ENCODE measurements at regions not wholly inside any gene's neighbourhood (a gene's known extent, or its start where the extent isn't known, plus 50 kb on each side); places are given as distances from the start of the nearest gene placed in this dataset.

- H3K4me3 ChIP-seq (ENCODE audit: low read depth, low read length), result no peak overlapping the region
- no peaks in the 10 kb centered on the region for H3K9me3 ChIP-seq (ENCODE audit: severe bottlenecking)
- H3K27ac ChIP-seq, result no peak overlapping the region
- no peaks in the 10 kb centered on the region for H3K36me3 ChIP-seq
- DNase-seq, result no peak
- no peaks in the 10 kb centered on the region for H3K27me3 ChIP-seq (ENCODE audit: insufficient read depth, low read depth, severe bottlenecking)
- TF ChIP-seq CTCF (IDR thresholded peaks at IDR 0.05; ENCODE audit: low read depth, low read length), result no peak
These were observed 324.9 kb upstream of the DAB1 start for GRCh38 chr1:57748719-57749118.

- H3K36me3 ChIP-seq, result no peaks in the 10 kb centered on the region
- no peak for TF ChIP-seq CTCF (IDR thresholded peaks at IDR 0.05; ENCODE audit: low read depth, low read length)
- no peak overlapping the region for H3K27ac ChIP-seq
- no peaks in the 10 kb centered on the region for H3K9me3 ChIP-seq (ENCODE audit: severe bottlenecking)
- no peak overlapping the region for H3K4me3 ChIP-seq (ENCODE audit: low read depth, low read length)
- no peak for DNase-seq
- no peaks in the 10 kb centered on the region for H3K27me3 ChIP-seq (ENCODE audit: insufficient read depth, low read depth, severe bottlenecking)
These were observed 324.0 kb upstream of the DAB1 start for GRCh38 chr1:57747818-57748217.

GRCh38 chr1:57741521-57741920 is 317.7 kb upstream of the DAB1 start:
- Histone ChIP-seq H3K27ac (no peak overlapping the region), H3K27me3 (ENCODE audit: insufficient read depth, low read depth, severe bottlenecking) (no peaks in the 10 kb centered on the region), H3K36me3 (no peaks in the 10 kb centered on the region), H3K9me3 (ENCODE audit: severe bottlenecking) (no peaks in the 10 kb centered on the region), H3K4me3 (ENCODE audit: low read depth, low read length) (no peak overlapping the region)
- TF ChIP-seq CTCF (IDR thresholded peaks at IDR 0.05; ENCODE audit: low read depth, low read length), result no peak
- no peak for DNase-seq

- no peak overlapping the region for H3K4me3 ChIP-seq (ENCODE audit: low read depth, low read length)
- no peak for DNase-seq
- H3K9me3 ChIP-seq (ENCODE audit: severe bottlenecking), result no peaks in the 10 kb centered on the region
- no peaks in the 10 kb centered on the region for H3K27me3 ChIP-seq (ENCODE audit: insufficient read depth, low read depth, severe bottlenecking)
- no peak overlapping the region for H3K27ac ChIP-seq
- TF ChIP-seq CTCF (IDR thresholded peaks at IDR 0.05; ENCODE audit: low read depth, low read length), result no peak
- no peaks in the 10 kb centered on the region for H3K36me3 ChIP-seq
These were observed 313.1 kb upstream of the DAB1 start for GRCh38 chr1:57736940-57737339.

GRCh38 chr1:57729181-57729580 is 305.3 kb upstream of the DAB1 start:
- H3K4me3 ChIP-seq (ENCODE audit: low read depth, low read length), result no peak overlapping the region
- DNase-seq, result no peak
- no peak overlapping the region for H3K27ac ChIP-seq
- no peaks in the 10 kb centered on the region for H3K36me3 ChIP-seq
- TF ChIP-seq CTCF (IDR thresholded peaks at IDR 0.05; ENCODE audit: low read depth, low read length), result no peak
- H3K9me3 ChIP-seq (ENCODE audit: severe bottlenecking), result no peaks in the 10 kb centered on the region
- no peaks in the 10 kb centered on the region for H3K27me3 ChIP-seq (ENCODE audit: insufficient read depth, low read depth, severe bottlenecking)

- Histone ChIP-seq H3K27ac (no peak overlapping the region), H3K9me3 (ENCODE audit: severe bottlenecking) (no peaks in the 10 kb centered on the region), H3K4me3 (ENCODE audit: low read depth, low read length) (no peak overlapping the region), H3K27me3 (ENCODE audit: insufficient read depth, low read depth, severe bottlenecking) (no peaks in the 10 kb centered on the region), H3K36me3 (no peaks in the 10 kb centered on the region)
- no peak for DNase-seq
- TF ChIP-seq CTCF (IDR thresholded peaks at IDR 0.05; ENCODE audit: low read depth, low read length), result no peak
These were observed 303.3 kb upstream of the DAB1 start for GRCh38 chr1:57727121-57727520.
